ENCODE measurements at regions not wholly inside any gene's neighbourhood (a gene's known extent, or its start where the extent isn't known, plus 50 kb on each side); places are given as distances from the start of the nearest gene placed in this dataset.

DNA sequence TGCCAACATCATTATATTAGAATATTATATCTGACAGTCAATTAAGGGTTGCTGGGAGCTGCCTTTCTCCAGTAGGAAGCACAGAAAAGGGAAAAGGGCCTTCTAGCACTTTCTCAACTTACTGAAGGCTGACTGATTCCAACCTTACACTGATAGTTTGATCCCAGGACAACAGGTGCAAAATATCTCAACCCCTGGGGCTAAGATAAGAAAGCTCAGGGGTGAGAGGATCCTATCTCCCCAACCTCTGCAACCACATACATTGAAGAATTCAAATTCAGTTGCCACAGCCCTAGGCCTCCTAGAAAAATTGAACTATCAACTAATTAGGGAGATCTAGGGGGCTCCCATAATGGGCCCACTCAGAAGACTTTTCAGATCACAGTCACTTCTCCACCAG is 179.1 kb upstream of the GPRIN3 start:
- TF ChIP-seq NFRKB (IDR thresholded peaks at IDR 0.05), result no peak
- no peak for TF ChIP-seq BHLHE40 (IDR thresholded peaks at IDR 0.05; ENCODE audit: borderline replicate concordance)
- TF ChIP-seq FOXA1 (IDR thresholded peaks at IDR 0.05), result no peak
- no peak for TF ChIP-seq LEF1 (IDR thresholded peaks at IDR 0.05; ENCODE audit: borderline replicate concordance)
- TF ChIP-seq ELF4 (IDR thresholded peaks at IDR 0.05), result no peak
- TF ChIP-seq CTBP1 (IDR thresholded peaks at IDR 0.05; ENCODE audit: borderline replicate concordance), result no peak
- TF ChIP-seq FOXM1 (IDR thresholded peaks at IDR 0.05; ENCODE audit: borderline replicate concordance), result no peak
- TF ChIP-seq ARNT (IDR thresholded peaks at IDR 0.05), result no peak
- TF ChIP-seq ZNF384 (IDR thresholded peaks at IDR 0.05), result no peak
- TF ChIP-seq SP1 (IDR thresholded peaks at IDR 0.05), result no peak
- no peak for TF ChIP-seq TARDBP (IDR thresholded peaks at IDR 0.05)
